ENCODE measurements at regions not wholly inside any gene's neighbourhood (a gene's known extent, or its start where the extent isn't known, plus 50 kb on each side); places are given as distances from the start of the nearest gene placed in this dataset.

DNA sequence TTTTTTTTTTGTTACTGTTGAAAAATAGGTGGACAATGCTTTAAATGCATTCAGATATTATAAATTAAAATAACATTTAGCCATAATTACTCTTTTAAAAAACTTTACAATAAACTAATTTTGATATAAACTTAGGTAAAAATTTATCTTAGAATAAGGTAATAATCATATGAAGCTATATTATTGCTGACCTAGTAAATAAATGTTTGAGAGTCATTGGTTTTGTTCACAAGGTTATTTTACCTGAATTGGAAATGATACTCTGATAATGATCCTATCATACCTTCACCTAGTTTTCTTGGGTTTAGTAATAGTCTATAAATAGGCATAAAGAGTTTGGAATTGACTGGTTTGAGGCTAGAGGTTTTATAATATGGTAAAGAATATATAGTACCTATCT is 1076.4 kb upstream of the CDH6 start:
- no peak for DNase-seq

- DNase-seq = no peak
Observed at GRCh38 chr5:30113542-30113941, 1079.9 kb upstream of the CDH6 start.

- no peak for DNase-seq
Observed at GRCh38 chr5:30112867-30113266, 1080.6 kb upstream of the CDH6 start.

GRCh38 chr5:30108051-30108450 is 1085.4 kb upstream of the CDH6 start:
- DNase-seq = no peak

DNA sequence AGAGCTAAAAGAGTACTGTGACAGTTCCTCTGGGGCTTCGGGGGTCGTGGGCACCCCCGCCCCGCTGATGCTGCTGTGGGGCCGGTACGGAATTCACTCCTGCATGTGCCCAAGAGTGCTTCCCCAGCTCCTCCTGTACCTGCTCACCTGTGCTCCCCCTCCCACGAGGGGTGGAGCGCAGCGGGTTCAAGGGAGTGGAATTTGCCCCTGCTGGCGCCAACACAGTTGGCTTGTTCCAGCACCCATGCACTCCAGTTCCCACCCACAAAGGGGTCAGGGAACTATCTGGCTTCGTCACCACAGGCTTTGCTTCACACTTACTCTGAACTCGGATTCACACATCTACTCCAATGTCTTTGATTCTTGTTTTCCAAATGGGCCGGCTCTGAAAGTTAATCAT is 1086.9 kb upstream of the CDH6 start:
- DNase-seq = peak; percentile 1

DNA sequence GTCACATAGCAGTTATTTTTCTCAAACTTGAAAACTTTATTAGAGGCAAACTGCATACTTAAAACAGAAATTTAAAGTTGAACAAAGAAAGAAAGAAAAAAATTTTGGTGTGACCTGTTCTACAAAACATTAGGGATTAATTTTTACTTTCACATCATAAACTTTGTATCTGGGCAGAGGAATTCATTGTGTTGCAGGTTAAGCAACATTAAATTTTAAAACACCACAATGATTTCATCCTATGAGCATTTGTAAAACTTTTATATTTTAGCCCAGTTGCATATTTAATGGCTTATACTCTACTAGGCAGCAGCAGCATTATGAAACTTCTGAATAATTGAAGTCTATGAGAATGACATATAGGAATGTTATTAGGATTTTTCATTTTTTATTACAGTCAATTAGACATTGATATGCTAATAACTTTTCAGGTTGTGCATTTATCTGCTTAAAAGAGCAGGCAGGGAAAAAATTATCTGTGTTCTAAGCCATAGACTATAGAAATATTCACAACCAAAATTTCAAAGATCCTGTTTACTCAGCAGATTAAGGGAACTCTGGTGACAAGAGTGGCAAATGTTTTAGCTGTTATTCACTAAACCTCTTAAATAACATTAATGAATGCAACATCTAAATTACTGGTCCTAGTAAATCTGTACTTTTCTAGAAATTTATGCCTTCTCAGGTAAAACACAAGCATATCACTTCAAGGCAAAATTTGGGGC is 1088.5 kb upstream of the CDH6 start:
- no peak for DNase-seq

DNA sequence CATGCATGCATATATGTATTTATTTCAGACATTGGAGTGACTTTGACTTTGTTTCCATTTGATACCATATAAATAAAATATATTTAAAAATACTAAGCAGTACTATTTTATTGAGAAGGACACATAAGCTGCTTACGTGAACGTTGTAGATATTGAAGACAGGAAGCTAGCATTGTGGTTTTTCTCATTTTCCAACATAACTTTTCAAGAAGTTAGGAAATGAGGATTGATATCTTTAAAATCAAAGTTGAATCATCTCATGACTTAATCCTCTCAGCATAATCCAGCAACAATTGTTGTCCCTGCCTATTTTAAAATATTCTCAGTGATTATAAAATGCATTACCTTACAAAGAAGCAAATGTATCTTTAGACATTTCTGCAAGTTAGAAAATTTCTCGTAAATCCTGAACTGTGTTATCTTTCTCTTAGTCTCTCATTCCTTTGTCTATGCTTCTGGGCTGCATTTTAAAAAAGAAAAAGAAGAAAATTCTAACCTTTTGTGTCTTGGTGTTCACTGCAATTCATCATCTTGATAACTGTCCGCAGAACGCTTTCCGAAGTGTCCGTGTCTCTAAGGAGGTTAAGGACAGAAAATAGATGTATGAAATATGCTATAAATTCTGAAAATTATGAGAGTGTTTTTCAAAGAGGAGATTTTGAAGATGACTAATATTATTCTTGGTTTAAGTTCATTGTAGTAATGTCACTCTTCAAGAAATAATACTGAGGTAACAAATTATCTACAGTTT is 1089.9 kb upstream of the CDH6 start:
- no peak for DNase-seq

- DNase-seq = no peak
Observed at GRCh38 chr5:30103052-30103451, 1090.4 kb upstream of the CDH6 start.

GRCh38 chr5:30102185-30102584 is 1091.3 kb upstream of the CDH6 start:
- no peak for DNase-seq

- no peak for DNase-seq
Observed at GRCh38 chr5:30100929-30101328, 1092.6 kb upstream of the CDH6 start.

DNA sequence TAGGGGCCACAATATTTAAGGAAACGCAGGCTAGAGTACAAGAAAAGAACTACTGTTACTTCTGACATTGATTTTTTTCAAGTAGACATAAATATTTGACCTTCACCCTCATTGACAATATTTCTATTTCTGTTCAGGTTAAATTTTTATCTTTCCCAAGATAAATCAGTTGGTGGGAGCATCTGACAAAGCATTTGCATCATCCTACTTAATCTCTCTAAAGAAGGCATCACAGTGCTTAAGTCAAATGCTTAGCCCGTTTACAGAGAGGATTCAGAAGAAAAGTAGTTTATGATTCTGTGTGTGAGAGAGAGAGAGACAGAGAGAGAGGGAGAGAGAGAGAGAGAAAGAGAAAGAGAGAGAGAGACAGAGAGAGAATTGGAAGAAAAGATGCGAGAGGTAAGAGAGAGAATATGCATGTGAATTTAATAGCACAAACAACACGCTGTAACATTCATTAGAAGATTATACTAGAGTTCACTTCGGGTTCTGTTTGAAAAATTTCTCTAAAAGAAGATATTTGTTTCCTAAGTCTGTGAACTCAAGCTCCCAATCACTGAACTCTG is 1093.3 kb upstream of the CDH6 start:
- DNase-seq = no peak

DNA sequence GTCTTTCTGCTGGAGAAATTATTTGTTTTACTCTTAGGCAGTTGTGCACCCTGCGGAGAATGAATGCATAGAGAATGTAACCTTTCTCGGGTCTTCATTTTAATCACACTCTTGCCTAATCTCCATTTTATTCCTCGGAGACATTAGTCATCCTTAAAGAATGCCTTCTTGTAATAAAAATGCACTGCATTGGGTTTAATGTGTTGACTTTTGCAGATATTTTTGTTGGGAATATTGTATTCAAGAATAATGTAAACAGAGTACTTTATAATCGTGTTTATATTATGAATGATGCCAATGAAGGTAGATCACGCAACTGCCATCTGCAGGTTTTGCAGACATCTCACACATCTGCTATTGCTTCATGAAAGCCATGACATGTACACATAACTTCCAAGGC is 1093.9 kb upstream of the CDH6 start:
- no peak for DNase-seq

GRCh38 chr5:30098940-30099339 is 1094.5 kb upstream of the CDH6 start:
- no peak for DNase-seq

GRCh38 chr5:30092548-30092947 is 1100.9 kb upstream of the CDH6 start:
- no peak for DNase-seq

GRCh38 chr5:30069441-30070263 is 1123.8 kb upstream of the CDH6 start:
- no peak for DNase-seq

DNA sequence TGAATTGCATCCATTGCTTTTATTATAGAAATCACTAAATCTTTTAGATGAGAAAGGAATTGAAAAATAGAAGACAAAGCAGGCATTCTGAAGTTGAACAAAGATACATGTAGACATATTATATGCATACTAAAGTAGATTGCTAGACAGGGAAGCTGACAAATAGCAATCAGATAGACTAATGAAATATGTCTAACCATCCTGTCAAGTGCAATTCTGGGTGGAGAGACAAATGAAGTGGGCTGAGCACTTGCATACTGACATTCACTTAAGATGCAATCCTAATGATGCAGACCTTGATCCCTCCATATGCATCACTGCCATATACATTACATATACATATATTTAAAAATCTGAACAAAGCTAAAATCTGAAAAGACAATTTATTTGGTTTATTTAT is 1130.0 kb upstream of the CDH6 start:
- DNase-seq = no peak

DNA sequence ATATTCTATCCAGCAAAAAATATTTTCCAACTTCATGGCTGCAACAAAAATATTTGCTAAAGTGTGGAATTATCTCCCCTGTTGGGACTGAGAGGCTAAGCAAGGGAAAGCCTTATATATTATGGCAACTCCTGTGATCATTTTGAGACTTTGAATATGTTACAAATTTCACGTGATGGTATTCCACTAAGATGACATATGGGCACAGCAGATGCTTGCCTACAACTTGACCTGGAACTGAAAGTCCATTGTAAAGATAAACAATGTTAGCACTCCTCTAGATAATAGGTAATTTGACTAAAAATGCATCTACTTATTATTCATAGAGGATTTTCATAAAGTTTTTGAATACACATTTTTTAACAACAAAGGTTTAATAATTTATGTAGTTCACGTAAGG is 1141.5 kb upstream of the CDH6 start:
- DNase-seq = no peak

- no peak for DNase-seq
Observed at GRCh38 chr5:30050056-30050815, 1143.2 kb upstream of the CDH6 start.

DNA sequence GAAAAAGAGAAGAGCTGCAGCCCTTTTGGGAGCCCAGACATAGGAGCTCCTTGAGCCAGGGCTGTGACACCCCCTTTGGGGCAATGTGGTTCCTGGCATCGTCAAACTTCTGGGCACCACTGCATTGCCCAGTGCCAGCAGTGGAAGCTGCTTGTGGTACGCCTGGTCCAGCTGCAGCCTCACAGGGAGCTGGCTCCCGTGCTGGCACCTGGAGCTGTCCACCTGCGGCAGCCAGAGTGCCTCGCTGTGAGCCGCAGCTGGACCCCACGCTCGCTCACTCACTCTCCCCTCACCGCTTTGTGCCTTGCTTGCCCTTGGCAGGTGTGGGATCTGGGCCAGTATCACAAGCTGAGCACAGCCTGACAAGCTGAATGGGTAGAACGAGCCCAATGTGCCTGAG is 1150.8 kb upstream of the CDH6 start:
- DNase-seq = no peak

GRCh38 chr5:30041831-30042385 is 1151.6 kb upstream of the CDH6 start:
- DNase-seq = no peak

GRCh38 chr5:30041291-30041690 is 1152.2 kb upstream of the CDH6 start:
- no peak for DNase-seq

- peak; percentile 76 for DNase-seq
Observed at GRCh38 chr5:30040488-30041118, 1152.9 kb upstream of the CDH6 start.
